ENCODE measurements at regions not wholly inside any gene's neighbourhood (a gene's known extent, or its start where the extent isn't known, plus 50 kb on each side); places are given as distances from the start of the nearest gene placed in this dataset.
"Not testable (repeated sequence)": the region's sequence is repeated elsewhere in the genome, so short reads cannot be mapped to it uniquely, and the experiment has no call there.

- no peak for DNase-seq (ENCODE audit: low read depth)
These were observed 111.5 kb downstream of the NPTX2 start for GRCh38 chr7:98728555-98728954.

- DNase-seq (ENCODE audit: low read depth): no peak
These were observed 112.0 kb downstream of the NPTX2 start for GRCh38 chr7:98729121-98729520.

GRCh38 chr7:98730326-98730725, 113.2 kb downstream of the NPTX2 start:
- no peak for DNase-seq (ENCODE audit: low read depth)

GRCh38 chr7:98731651-98732050, 114.6 kb downstream of the NPTX2 start:
- DNase-seq (ENCODE audit: low read depth): no peak

- DNase-seq (ENCODE audit: low read depth): no peak
These were observed 116.0 kb downstream of the NPTX2 start for GRCh38 chr7:98733036-98733435.

- DNase-seq (ENCODE audit: low read depth): no peak
These were observed 118.7 kb downstream of the NPTX2 start for GRCh38 chr7:98735801-98736200.

GRCh38 chr7:98736461-98736860, 119.4 kb downstream of the NPTX2 start:
- DNase-seq (ENCODE audit: low read depth): not testable (repeated sequence)

- no peak for DNase-seq (ENCODE audit: low read depth)
These were observed 120.1 kb downstream of the NPTX2 start for GRCh38 chr7:98737176-98737575.

- DNase-seq (ENCODE audit: low read depth): no peak
These were observed 123.6 kb downstream of the NPTX2 start for GRCh38 chr7:98740643-98741042.

GRCh38 chr7:98745722-98746318, 124.0 kb downstream of the TMEM130 start:
- no peak for DNase-seq (ENCODE audit: low read depth)

- no peak for DNase-seq (ENCODE audit: low read depth)
These were observed 121.7 kb downstream of the TMEM130 start for GRCh38 chr7:98748090-98748489.

- no peak for DNase-seq (ENCODE audit: low read depth)
These were observed 116.6 kb downstream of the TMEM130 start for GRCh38 chr7:98753176-98753575.

- no peak for DNase-seq (ENCODE audit: low read depth)
These were observed 115.8 kb downstream of the TMEM130 start for GRCh38 chr7:98753989-98754479.

GRCh38 chr7:98755138-98755898, 114.5 kb downstream of the TMEM130 start:
- no peak for DNase-seq (ENCODE audit: low read depth)

- DNase-seq (ENCODE audit: low read depth): no peak
These were observed 111.7 kb downstream of the TMEM130 start for GRCh38 chr7:98758157-98758556.

- DNase-seq (ENCODE audit: low read depth): peak; percentile 78
These were observed 109.6 kb downstream of the TMEM130 start for GRCh38 chr7:98760201-98760651.

GRCh38 chr7:98761225-98761624, 108.6 kb downstream of the TMEM130 start:
- DNase-seq (ENCODE audit: low read depth): no peak

GRCh38 chr7:98762620-98763019, 107.2 kb downstream of the TMEM130 start:
- no peak for DNase-seq (ENCODE audit: low read depth)

GRCh38 chr7:98763441-98763840, 106.4 kb downstream of the TMEM130 start:
- no peak for DNase-seq (ENCODE audit: low read depth)

GRCh38 chr7:98764946-98765345, 104.9 kb downstream of the TMEM130 start:
- DNase-seq (ENCODE audit: low read depth): no peak

GRCh38 chr7:98770085-98770484, 99.7 kb downstream of the TMEM130 start:
- DNase-seq (ENCODE audit: low read depth): not testable (repeated sequence)

- DNase-seq (ENCODE audit: low read depth): peak; percentile 51
These were observed 98.3 kb downstream of the TMEM130 start for GRCh38 chr7:98771519-98771918.

GRCh38 chr7:98771941-98772603, 97.7 kb downstream of the TMEM130 start:
- no peak for DNase-seq (ENCODE audit: low read depth)
